Spleen (tissue), 7 donors: ENCODE measurements at regions not wholly inside any gene's neighbourhood (a gene's known extent, or its start where the extent isn't known, plus 50 kb on each side); places are given as distances from the start of the nearest gene placed in this dataset.

Experiments used
- POLR2A ChIP-seq, 3 donors: fragments of 450-650 bp; IDR thresholded peaks; one replicate each; pipeline ENCODE4 v1.5.1; 2017; ENCODE audit warnings: antibody characterized with exemption in 3 of 3, mild to moderate bottlenecking in 1 of 3
- POLR2AphosphoS5 ChIP-seq, 3 donors: sonication (generic); formaldehyde crosslinking; IDR thresholded peaks; one replicate each; pipeline ENCODE4 v1.5.1; 2017; ENCODE audit warnings: antibody characterized with exemption in 3 of 3
- TF ChIP-seq, protein P1 (sequence below), 11 experiments: fragments of 200-600 bp in 7 of 11; fragments of 450-650 bp in 4 of 11; sonication (generic) in 4 of 11; IDR thresholded peaks in 8 of 11; conservative IDR thresholded peaks in 3 of 11; 1 replicate in 7 of 11; 2 replicates in 4 of 11; pipeline versions ENCODE4 v1.4.0 to v1.8.0; 2016 to 2021; ENCODE audit warnings: antibody characterized with exemption in 11 of 11, inconsistent platforms in 4 of 11, mild to moderate bottlenecking in 1 of 11
- donor health status: DM: no; HTN: no; CAD: no; lungs with moderate emphysema.
- donor health status: DM: no; HTN: no; CAD: no.
- donor health status: DM: no; HTN: no; CAD: no.

DNA sequence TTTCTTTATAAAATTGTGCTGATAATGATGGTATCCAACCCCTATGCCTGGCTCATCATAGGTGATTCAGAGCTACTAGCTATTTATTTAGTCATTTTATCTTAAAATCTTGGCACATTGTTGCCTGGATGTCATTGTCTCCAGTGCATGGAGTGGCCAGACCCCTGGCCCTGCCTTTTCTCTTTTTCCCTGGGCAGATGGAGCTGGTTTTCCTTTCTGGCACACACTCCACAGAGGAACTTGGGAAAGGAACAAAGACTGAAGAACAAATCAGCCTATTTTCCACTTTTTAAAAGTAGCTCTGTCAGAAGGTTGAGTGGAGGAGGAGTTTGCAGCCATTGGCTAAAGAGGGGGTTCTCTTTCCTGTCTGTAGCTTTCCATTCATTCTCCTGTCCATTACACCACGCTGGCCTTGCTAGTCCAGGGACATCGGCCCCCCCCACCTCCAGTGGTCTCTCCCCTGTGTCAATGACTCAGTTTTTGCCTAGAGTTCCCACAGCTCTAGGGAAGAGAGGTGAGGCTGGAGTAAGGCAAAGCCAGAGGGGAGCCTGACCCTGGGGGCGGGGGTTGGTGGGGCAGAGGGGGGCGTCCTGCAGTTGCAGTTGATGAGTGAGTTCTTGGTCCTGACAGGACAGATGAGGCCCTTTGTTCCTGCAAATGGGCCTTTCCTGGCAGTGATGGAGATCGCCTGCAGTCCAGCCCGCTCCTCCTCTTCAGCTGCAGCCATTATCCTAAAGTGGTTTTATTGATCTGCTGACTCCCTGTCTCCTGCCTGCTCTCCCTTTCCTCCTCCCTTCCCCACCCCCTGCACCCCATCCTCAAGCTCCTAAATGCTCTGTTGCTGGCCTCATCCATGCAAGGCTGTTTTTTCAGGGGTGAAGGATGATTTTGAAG, 774.5 kb downstream of the DHX35 start:
- TF ChIP-seq, protein P1, sequence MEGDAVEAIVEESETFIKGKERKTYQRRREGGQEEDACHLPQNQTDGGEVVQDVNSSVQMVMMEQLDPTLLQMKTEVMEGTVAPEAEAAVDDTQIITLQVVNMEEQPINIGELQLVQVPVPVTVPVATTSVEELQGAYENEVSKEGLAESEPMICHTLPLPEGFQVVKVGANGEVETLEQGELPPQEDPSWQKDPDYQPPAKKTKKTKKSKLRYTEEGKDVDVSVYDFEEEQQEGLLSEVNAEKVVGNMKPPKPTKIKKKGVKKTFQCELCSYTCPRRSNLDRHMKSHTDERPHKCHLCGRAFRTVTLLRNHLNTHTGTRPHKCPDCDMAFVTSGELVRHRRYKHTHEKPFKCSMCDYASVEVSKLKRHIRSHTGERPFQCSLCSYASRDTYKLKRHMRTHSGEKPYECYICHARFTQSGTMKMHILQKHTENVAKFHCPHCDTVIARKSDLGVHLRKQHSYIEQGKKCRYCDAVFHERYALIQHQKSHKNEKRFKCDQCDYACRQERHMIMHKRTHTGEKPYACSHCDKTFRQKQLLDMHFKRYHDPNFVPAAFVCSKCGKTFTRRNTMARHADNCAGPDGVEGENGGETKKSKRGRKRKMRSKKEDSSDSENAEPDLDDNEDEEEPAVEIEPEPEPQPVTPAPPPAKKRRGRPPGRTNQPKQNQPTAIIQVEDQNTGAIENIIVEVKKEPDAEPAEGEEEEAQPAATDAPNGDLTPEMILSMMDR (IDR thresholded peaks at IDR 0.05 in 8 of 11, conservative IDR thresholded peaks at IDR 0.05 in 3 of 11), result no peak
- TF ChIP-seq POLR2AphosphoS5 (IDR thresholded peaks at IDR 0.05) (no peak), POLR2A (IDR thresholded peaks at IDR 0.05) (no peak)
